SK-N-SH treated with all-trans-retinoic acid at 6 μM for 48 hours (cell line): ENCODE measurements at regions not wholly inside any gene's neighbourhood (a gene's known extent, or its start where the extent isn't known, plus 50 kb on each side); places are given as distances from the start of the nearest gene placed in this dataset.

ENCODE experiments used
- ZNF565 ChIP-seq: fragments of 450-650 bp; formaldehyde crosslinking; conservative IDR thresholded peaks from 2 replicates; pipeline ENCODE4 v1.5.0; 2020; ENCODE audit warnings: low read depth, mild to moderate bottlenecking, moderate library complexity
- TF ChIP-seq, protein P1 (sequence below): fragments of 250-450 bp; sonication (Bioruptor Pico); IDR thresholded peaks from 2 replicates; pipeline ENCODE4 v1.5.0; 2020; ENCODE audit warnings: mild to moderate bottlenecking, moderate library complexity

DNA sequence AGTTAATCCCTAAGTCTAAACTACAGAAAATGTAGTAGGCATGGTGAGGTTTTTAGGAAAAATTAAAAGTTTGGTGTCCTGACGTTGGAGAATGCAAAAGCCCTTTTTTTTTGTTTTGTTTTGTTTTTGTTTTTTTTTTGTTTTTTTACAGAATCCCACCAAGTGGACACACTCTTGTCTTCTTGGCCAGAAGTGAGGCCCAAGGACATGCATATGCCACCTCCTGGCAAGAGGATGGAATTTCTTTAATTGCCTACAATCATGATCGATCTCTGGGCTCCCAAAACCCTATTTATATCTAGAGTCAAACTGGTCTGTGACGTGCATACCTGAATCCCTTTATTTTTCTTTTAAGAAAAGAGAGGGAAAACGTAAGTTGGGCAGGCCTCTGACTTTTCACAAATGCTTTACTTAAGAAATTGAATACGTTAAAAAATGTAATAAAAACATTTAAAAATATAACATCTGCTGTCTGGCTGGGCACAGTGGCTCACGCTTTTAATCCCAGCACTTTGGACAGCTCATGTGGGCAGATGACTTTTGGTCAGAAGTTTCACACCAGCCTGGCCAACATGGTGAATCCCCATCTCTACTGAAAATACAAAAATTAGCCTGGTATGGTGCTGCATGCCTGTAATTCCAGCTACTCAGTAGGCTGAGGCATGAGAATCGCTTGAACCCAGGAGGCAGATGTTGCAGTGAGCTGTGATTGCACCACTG is 502.7 kb downstream of the CBLN2 start:
- TF ChIP-seq, protein P1, sequence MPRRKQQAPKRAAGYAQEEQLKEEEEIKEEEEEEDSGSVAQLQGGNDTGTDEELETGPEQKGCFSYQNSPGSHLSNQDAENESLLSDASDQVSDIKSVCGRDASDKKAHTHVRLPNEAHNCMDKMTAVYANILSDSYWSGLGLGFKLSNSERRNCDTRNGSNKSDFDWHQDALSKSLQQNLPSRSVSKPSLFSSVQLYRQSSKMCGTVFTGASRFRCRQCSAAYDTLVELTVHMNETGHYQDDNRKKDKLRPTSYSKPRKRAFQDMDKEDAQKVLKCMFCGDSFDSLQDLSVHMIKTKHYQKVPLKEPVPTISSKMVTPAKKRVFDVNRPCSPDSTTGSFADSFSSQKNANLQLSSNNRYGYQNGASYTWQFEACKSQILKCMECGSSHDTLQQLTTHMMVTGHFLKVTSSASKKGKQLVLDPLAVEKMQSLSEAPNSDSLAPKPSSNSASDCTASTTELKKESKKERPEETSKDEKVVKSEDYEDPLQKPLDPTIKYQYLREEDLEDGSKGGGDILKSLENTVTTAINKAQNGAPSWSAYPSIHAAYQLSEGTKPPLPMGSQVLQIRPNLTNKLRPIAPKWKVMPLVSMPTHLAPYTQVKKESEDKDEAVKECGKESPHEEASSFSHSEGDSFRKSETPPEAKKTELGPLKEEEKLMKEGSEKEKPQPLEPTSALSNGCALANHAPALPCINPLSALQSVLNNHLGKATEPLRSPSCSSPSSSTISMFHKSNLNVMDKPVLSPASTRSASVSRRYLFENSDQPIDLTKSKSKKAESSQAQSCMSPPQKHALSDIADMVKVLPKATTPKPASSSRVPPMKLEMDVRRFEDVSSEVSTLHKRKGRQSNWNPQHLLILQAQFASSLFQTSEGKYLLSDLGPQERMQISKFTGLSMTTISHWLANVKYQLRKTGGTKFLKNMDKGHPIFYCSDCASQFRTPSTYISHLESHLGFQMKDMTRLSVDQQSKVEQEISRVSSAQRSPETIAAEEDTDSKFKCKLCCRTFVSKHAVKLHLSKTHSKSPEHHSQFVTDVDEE, result no peak
- no peak for TF ChIP-seq ZNF565 (CRISPR knock-in tag)
